Left forelimb (tissue), 1 donor: ENCODE measurements at regions not wholly inside any gene's neighbourhood (a gene's known extent, or its start where the extent isn't known, plus 50 kb on each side); places are given as distances from the start of the nearest gene placed in this dataset.

Source experiments
- DNase-seq: peaks from one replicate; pipeline ENCODE4 v3.0.0-alpha.2; 2018; ENCODE audit warnings: low spot score

DNA sequence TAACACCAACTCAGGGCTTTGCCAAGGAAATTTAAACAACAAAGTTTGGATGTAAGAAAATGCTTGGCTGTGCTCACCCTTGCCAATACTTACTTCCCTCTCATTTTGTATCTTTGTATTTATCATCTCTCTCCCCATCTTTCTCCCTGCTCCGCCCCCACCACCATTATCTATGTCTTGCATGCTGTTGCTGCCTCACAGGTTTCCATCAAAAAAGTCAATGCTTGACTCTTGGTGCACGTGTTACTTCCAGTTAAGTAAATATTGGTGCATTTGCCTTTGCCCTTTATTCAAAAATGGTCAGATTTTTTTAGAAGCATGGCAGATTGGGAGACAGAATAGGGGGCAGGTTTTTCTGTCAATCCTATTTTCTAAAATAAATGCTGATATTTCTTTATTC lies 626.0 kb downstream of the ACTR3B start:
- DNase-seq, result no peak

DNA sequence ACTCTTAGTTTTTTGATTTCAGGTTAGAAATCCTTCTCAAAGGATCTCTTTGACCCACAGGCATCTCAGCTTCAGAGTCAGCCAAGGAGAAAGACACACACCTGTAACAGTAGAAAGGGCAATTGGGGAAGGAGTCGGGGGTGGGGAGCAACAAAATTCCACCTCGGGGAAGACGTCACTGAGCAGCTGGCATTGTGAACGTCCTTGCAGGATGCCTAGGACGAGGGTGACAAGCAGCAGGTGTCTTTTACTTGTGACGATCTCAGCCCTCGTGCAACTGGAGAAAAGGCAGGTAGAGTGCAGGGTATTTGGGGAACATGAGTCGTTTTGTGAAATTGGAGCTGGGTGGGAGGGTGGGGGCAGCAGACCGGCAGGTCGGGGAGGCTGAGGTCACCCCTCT lies 627.0 kb downstream of the ACTR3B start:
- DNase-seq, result no peak

DNA sequence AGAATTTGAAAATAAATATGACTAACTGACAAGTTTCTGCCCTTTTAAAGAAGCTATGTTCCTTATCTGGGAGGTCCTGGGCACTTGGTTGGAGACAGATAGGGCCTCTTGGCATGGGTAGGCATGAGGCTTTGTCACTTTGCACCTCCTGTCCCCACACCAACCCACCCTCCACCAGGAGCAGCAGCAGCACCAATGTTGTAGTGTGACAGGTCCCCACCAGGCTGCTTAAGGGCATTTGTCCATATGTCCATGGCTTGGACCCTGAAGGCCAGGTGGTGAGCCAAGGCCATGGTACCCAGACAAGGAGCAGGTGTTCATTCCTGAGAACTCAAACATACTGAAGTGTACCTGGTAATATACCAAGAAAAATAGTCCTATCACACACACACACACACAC lies 629.1 kb downstream of the ACTR3B start:
- DNase-seq, result no peak

DNA sequence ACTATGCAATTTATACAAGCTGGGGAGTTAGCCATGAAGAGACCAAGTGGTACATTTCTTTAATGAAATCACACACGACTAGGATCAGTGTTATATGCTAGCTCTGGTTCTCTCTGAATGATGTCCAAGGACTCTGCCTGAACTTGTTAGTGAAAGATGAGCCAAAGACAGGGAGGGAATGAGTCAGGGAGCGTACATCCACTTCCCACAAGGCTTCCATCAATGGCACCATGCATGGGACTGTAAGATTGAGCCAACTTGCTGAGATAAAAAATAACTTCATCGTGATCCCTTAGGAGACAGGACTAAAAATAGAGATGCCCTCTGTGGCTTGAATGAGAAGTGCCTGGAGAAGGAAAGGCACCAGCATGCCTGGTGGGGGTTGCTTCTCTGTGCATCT lies 629.7 kb downstream of the ACTR3B start:
- no peak for DNase-seq

DNA sequence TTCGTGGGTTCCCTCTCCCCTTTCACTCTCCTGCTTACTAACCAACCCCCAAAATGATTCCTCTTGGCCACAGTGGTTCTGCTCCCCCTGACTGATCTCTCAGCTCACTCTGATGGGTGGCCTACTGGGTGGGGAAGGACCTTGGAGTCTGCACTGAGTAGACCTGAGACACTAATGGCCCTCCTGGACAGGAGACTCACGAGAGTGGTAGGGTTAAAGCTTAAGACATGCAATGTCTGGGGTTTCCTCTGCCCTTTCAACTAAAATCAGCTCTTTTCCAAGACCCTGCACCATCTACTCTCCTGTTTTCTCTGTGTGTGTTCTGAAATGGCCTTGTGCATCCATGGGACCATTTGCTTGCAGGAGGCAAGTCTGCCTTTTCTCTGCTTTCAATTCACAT lies 631.4 kb downstream of the ACTR3B start:
- no peak for DNase-seq

DNA sequence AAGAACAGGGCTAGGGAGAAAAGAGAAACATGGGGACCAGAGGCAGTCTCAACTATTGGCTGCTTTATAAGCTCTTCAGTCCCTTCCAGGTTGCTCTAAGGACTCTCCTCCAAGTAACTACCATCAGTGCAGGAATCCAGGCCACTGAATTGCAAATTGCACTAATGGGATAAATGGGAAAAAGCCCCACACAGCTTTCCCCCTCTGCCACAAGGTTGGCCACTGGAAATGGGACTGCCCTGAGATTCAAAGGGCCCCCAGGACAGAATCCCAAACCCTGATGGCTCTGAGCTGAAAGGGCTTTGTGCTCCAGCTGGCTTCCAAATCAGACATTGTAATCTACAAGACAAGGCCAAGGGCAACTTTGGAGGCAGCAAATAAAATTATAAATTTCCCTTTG lies 633.2 kb downstream of the ACTR3B start:
- DNase-seq, result no peak

DNA sequence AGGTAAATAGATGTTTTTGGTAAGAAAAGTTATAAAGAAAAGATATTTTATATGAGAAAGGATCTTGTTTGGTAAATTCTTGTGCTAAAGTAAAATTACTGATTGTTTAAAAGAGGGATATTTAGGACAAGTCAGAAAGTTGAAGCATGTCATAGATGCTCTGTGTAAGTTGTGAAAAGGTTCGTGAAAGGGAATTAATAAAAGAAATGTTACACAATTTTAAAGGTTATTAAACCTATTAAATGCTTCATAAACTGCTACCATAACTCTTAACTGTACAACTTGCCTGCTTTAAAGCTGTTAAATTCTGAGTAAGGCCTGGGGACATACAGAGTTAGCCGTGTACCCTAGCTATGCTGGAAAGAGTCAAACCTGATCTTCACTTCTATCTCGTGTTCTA lies 634.1 kb downstream of the ACTR3B start:
- no peak for DNase-seq

DNA sequence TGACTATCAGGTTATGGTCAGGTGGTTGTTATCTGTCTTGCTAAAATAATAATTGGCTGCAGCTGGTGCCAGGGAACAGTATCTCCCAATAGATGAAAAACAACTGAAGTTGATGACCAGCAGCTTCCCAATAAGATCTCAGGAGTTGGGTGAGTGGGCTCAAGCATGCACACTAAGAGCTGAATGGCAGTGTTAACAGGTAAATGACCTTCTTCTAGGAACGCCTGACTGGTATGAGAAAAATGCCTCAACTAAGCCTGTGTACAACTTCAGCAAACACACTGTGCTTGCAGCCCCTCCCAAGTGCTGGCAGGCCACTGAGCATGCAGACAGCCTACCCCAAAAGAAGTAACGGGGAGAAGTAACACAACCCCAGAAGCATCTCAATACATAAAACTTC lies 636.9 kb downstream of the ACTR3B start:
- DNase-seq, result no peak

DNA sequence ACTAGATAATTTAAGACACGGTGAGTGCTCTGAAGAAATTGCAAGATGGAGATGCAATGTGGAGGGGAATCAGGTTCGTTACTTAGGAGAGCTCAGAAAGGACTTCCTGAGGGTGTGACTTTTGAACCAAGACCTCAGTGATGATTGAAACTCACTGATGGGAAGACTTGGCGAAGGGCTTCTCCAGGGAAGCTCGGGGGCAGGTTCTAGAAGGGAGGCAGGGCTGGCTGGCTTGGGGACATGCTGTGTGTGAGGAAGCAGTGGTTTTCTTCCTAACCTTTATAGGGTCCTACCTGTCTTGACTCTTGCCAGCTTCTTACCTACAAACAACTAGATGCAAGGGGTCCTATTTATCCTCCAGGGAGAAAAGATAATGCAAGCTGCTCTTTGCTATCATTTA lies 637.9 kb downstream of the ACTR3B start:
- DNase-seq, result no peak

DNA sequence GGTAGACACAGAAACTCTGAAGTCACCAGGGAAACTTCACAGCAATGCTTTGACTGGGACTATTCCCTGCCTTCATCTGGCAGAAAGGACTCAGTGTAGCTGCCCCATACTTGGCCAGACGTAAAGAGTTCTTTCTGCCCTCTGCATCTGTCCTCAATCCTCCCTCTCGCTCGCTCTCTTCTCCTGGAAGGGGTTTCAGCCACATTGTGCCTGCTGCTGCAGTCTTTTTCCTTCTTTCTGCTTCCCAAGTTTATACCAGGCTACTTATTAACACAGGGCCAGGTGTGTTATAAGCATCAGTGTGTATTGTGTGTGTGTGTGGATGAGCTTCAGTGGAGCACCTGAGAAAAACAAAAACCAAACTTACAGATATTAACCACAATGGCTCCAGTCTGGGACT lies 638.4 kb downstream of the ACTR3B start:
- DNase-seq, result no peak

DNA sequence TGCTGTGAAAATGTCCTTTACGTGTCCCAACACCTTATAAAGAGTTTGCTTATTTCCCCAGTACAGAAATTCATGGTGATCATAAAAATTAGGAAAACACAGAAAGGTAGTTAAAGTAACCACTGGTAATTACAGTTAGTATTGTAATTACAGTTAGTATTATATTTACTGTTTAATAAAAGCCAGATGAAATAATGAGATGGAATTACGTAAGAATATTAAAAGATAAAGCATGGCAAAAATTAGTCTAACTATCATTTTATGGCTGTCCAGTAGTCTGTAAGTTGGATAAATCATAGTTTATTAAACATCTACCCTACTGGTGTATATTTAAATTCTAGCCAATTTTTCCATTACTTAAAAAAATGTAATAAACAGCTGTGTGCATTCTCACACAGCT lies 638.8 kb downstream of the ACTR3B start:
- no peak for DNase-seq

DNA sequence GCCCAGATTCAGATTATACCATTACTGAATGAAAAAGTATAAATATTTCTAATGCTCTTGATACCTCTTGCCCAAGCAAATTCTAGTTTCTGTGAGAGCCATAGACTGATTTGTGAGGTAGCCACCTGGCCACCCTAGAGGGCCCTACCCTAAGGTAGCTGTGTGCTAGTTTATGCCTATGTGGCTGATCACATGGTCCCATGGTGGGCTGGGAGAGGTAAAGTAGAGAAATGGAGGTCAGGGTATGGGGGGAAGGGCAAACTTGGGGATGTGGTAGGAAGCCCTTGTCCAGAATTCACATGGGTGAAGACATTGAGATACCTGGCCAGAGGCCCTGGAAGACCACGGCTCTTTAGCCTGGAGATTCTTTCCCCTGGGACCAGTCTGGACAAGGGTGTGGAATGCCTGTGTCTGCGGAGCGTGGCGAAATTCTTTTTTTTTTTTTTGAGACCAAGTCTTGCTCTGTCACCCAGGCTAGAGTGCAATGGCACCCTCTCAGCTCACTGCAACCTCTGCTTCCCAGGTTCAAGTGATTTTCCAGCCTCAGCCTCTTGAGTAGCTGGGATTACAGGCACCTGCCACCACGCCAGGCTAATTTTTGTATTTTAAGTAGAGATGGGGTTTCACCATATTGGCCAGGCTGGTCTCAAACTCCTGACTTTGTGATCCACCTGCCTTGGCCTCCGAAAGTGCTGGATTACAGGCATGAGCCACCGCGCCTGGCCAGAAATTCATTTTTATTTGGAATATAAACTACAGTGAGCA lies 639.4 kb downstream of the ACTR3B start:
- DNase-seq, result no peak

DNA sequence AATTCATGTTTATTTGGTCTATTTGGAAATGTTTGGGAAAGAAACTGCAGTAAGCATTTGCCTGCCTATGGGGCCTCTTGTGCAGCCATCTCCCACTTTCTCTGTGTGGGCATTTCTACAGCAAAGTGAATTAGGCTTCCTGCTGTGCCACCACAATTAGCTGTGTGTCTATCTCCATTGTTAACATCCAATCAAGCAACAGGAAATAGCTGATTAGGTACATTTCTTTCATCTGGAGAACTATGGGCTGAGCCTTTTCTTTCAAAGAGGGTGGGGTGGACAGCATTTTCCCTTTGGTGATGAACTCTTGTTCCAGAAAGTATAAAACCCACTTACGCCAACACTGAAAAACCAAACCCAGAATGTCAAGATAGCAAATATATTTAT lies 640.0 kb downstream of the ACTR3B start:
- DNase-seq, result no peak

DNA sequence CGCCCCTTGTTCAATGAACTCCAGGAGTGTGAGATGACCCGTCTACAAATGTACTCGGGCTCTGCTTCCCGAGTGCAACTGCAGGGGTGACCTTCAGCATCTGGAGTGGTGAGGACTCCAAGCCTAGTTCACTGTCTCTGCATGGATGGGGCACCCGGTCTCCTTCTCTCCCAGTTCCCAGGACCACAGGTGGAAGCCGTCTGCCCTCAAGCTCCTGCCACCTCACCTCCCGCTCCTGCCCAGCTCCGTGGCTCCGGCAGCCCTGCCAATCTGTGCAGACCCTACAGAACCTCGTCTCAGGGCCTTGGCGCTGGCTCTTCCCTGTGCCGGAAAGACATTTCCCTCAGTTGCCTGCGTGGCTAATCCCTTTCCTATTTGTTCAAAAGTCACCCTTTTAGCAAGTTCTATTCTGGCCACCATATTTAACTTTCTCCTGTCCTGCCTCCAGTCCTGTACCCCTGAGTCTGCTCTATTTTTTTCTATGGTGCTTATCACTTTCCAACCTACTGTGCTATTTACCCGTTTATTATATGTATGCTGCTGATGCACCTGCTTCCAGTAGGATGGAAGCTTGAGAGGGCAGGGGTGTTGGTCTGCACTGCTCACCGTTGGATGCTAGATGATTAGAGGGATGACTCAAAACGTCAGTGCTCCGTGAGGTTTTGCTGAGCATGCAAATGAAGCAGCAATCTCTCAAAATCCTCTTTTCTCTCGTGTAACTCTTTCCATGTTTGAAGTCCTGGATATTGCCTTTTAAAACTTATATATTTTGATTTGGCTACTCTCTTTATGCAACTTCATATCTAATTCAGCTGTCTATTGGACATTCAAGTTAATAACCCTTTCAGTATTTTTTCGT lies 641.4 kb downstream of the ACTR3B start:
- no peak for DNase-seq

DNA sequence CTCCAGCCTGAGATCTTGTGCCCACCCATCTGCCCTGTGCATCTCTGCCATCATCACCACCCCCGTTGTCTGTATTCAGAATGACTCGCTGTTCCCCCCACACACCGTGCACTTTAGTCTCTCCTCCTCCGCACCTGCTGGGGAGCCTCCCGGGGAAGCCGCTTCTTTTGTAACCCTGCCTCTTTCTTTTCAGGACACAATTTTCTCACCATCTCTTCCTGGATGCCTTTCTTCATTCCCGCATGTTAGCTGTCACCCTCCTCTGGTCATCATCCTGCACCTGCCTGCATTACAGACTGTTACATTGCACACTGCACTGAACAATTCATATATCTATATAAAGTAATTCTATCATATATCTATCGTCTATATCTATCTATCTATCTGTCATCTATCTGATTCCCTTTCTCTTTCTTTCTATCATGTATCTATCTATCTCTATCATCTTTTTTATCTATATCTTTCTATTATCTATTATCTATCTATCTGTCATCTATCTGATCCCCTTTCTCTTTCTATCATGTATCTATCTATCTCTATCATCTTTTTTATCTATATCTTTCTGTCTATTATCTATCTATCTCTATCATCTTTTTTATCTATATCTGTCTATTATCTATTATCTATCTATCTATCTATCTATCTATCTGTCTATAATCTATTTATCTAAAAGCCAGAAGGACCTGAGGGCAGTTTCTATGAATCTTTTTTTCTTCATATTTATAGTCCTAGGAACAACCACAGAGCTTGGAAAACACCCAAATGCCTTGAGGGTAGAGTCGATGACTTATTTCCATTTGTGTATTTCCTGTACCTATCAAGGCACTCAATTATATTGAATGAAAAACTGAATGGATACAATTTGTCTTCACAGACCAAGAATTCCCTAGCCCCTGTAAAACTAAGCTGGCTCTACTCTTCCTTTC lies 642.5 kb downstream of the ACTR3B start:
- no peak for DNase-seq

DNA sequence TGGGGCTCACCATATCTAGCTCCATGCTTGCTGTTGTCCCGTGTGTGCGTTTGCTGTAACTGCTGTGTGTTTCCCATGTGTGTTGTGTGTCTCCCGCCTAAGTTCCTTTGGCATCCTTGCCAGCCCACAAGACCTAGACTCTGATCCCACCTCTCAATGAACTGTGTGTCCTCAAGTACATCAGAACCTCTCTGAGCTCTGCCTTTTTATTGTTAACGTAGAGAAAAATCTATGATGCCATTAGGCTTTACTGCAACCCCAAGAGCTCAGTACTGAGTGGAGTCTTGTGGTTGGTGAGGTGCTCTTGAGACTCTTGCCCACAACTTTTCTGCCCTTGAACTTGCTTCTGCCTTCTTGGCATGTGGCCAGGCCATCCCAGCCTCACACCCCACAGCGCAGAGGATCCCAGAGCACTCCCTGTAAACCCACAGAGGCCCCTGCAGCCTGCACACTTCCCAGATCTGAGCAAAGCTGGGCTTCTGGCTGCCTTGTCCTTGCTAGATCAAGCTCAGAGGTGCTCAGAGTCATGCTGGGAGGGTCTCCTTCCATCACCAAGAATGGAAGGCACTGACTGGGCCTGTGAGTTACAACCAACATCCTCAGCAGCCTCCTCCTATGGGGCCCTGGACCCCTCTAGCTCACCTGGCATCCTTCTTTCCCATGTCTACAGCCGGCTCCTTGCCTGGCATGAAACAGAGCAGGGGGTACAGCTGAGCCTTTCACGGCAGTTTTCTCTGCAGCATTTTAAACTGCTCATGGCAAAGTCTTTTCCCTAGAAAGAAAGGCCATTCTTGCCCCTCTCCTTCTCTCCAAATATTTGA lies 643.4 kb downstream of the ACTR3B start:
- DNase-seq, result no peak

DNA sequence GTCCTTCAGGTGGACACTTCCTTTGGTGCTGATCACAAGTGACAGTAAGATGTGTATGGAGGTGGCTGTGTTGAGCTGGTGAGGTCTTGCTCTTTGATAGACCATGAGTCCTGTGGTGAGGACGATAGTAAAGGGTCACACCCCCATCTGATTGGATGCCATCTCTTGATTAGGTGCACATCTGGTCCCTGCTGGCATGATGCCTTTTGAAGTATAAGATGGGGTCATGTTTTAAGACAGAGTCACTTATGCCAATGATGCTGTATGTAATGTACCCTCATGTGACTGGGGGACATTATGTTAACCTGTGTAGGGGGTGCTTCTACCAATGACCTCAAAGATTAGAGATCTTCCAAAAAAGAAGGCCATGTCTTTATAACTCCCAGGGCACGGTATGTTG lies 644.6 kb downstream of the ACTR3B start:
- DNase-seq, result no peak

DNA sequence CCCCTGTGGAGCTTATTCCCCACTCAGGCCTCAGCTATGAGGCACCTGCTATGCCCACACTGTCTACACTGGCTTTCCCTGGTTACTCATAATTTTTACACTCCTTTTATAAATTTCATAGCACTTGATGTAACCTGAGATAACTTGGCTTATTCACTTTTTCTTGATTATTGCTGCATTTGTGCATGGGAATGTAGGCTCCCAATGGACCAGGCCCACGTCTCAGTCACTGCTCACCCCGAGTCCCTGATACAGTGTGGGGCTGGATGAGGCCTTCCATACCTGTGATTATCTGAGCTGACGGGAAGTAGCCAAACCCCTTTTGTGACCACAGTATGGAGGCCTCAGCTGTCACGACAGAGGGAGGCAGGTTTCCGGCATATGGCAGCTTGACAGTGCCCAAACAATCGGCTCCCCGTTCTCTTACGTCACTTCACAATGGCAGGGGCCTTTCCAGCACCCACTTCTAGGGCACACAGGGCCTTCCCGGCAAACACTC lies 645.3 kb downstream of the ACTR3B start:
- no peak for DNase-seq

DNA sequence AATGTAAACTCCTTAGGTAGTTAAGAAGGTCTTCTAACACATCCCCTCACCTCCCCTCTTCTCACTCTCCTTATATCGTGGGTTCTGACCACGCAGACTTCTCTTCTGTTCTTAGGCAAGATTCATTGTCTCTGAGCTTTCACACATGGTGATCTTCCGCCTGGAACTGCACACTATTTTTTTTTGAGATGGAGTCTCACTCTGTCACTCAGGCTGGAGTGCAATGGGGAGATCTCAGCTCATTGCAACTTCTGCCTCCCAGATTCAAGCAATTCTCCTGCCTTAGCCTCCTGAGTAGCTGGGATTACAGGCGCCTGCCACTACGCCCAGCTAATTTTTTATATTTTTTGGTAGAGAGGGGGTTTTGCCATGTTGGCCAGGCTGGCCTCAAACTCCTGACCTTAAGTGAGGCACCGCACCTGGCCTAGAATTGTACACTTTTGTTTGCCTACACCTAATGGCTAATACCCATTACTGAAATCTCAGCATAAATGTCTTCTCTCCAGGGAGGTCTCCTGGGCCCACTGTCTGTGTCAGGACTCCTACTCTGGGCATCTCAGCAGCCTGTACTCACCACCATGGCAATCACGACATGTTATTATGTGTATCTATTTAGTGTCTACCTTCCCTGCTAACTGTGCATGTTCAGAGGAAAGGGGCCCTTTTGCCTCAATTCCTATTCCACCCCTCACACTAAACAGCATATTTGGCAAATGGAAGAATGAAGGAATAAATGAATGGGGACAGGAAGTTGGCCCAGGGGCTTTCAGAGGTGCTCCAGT lies 646.3 kb upstream of the DPP6 start:
- DNase-seq, result no peak

DNA sequence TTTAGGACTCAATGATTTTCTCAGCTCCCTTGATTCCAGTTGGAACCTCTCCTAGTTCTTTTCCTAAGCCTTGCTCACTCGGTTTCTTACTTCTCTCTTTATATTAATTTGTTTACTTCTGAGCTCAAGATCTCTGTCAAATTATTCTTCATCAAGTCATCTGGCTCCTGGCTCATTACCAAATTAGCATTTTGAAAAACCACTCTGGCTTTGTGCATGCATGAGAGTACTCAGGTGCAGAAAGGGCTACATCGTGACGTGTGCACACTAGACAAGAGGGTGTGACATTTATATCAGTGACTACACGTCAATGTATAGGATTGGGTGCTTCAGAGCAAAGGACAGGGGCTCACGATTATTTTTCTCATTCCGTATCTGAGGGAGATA lies 645.7 kb upstream of the DPP6 start:
- no peak for DNase-seq
